GM19467 (cell line): ENCODE measurements at regions not wholly inside any gene's neighbourhood (a gene's known extent, or its start where the extent isn't known, plus 50 kb on each side); places are given as distances from the start of the nearest gene placed in this dataset.
"Not testable (repeated sequence)": the region's sequence is repeated elsewhere in the genome, so short reads cannot be mapped to it uniquely, and the experiment has no call there.

Source experiments
- ATAC-seq: cut with Tn5 transposase; IDR thresholded peaks from one replicate; pipeline ENCODE4 v1.9.1; 2021; ENCODE audit warnings: mild to moderate bottlenecking, moderate library complexity; ENCODE audit not compliant: unreplicated experiment

- ATAC-seq: no peak
Observed at GRCh38 chr2:75326645-75327044, 127.3 kb upstream of the TACR1 start.

DNA sequence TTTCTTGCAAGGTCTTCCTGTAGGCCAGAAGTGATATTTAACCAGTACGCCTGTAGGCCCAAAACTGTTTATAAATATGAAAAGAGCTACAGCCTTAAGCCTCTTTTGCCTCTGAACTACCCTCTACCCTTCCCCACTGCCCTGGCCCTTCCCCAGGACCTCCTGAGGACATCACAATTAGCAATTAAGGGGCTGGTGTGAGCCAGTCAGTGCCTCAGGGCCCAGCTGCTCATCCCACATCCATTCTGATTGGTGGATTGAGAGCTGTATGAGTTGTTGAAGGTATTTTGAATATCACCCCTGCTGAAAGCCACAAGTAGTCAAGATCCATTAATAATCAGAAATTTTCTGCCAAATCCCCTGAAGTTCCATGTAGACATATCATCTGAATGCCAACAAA is 126.3 kb upstream of the TACR1 start:
- ATAC-seq: no peak

GRCh38 chr2:75324861-75325284 is 125.6 kb upstream of the TACR1 start:
- ATAC-seq: no peak

- ATAC-seq: no peak
Observed at GRCh38 chr2:75324141-75324540, 124.8 kb upstream of the TACR1 start.

- ATAC-seq: no peak
Observed at GRCh38 chr2:75321599-75321922, 122.2 kb upstream of the TACR1 start.

- ATAC-seq: no peak
Observed at GRCh38 chr2:75320898-75321598, 121.7 kb upstream of the TACR1 start.

- no peak for ATAC-seq
Observed at GRCh38 chr2:75319951-75320350, 120.6 kb upstream of the TACR1 start.

- ATAC-seq: no peak
Observed at GRCh38 chr2:75317802-75318201, 118.5 kb upstream of the TACR1 start.

DNA sequence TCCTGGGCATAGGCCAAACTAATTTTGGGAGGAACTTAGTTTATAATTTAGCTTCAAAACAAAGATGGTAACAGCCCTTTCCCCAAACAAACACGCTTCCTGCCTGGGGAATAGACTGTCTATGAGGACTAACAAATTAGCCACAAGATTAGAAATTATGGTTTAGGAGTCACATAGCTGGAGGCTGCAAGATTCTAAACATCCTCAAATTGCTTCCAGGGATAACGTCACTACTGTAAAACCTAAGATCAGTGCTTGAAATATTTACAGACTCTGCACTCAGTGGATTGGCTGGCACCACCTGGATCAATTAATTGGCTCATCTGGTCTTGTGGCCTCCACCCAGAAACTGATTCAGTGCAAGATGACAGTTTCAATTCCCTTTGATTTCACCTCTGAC is 118.0 kb upstream of the TACR1 start:
- ATAC-seq: no peak

DNA sequence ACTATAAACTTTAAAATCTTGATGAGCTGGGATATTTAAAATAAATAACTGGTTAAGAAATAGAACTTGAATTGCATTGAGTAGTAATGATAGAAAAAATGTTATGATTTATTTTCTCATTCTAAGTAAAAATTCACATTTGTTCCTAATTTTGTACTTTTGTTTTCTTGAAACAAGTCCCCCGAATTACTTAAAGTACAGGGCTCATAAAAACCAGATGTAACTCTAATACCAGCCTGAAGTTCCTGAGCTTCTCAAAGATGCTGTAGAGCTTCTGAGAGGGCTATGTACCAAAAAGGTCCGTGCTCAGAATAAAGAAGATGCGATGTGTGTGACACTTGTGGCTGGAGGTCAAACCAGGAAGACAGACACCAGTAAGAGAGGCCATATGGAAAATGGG is 116.1 kb upstream of the TACR1 start:
- ATAC-seq: no peak

GRCh38 chr2:75311993-75312392 is 112.7 kb upstream of the TACR1 start:
- ATAC-seq: peak; percentile 100

- ATAC-seq: no peak
Observed at GRCh38 chr2:75311521-75311920, 112.2 kb upstream of the TACR1 start.

DNA sequence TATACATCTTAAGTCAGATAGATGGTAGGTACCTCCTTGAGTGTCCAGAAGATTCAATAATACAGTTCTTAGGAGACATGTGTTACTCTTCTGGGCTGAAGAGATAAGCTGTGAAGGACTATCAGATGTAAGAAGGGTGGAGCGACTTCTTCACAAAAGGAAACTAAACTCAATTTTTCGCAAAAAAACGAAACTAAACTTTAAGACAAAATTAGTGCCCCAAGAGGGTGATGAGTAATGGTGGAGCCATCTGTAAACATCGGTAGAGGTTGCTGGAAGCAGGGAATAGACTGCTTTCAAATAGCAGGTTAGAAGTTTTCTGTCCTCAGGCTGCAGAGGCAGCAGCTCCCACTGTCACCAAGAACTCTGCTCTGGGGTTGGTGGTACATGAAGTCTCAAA is 111.6 kb upstream of the TACR1 start:
- ATAC-seq: no peak

DNA sequence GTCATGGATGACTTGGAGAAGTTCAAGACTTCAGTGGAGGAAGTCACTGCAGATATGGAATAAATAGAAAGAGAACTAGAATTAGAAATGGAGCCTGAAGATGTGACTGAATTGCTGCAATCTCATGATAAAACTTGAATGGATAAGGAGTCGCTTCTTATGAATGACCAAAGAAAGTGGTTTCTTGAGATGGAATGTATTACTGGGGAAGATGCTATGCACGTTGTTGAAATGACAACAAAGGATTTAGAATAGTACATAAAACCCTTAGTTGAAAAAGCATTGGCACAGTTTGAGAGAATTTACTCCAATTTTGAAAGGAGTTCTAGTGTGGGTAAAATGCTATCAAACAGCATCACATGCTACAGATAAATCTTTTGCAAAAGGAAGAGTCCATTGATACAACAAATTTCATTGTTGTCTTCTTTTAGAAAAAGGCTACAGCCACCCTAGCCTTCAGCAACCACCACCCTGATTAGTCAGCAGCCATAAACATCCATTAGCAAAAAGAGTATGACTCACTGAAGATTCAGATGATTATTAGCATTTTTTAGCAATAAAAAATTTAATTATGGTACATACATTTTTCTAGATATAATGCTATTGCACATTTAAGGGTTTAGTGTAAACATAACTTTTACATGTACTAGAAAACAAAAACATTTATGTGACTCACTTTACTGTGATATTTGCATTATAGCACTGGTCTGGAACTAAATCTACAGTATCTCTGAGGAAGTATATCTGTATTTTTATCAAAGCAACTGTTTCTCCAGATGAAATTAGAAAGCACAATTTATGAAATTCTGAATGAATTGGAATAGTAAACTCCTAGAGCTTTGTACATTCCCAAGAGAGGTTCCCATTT is 110.5 kb upstream of the TACR1 start:
- ATAC-seq: no peak

- ATAC-seq: no peak
Observed at GRCh38 chr2:75303227-75303626, 103.9 kb upstream of the TACR1 start.

DNA sequence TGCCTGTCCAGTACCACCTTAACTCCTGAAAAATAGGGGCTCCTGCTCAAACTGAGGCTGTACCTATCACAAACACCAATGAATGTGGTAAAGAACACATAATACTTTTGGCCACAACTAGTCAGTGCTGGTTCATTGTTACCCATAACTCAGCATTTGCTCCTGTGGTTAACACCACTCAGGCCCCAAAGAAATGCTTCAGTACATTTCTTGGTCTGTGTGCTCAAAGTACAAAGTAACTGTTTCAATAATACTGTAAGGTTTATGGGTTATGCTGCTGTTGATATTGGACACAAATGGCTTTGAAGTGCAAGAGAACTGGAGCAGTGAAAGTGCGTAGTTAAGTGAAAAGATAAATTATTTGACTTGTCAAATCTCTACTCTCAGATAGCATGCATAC is 95.0 kb upstream of the TACR1 start:
- ATAC-seq: no peak

DNA sequence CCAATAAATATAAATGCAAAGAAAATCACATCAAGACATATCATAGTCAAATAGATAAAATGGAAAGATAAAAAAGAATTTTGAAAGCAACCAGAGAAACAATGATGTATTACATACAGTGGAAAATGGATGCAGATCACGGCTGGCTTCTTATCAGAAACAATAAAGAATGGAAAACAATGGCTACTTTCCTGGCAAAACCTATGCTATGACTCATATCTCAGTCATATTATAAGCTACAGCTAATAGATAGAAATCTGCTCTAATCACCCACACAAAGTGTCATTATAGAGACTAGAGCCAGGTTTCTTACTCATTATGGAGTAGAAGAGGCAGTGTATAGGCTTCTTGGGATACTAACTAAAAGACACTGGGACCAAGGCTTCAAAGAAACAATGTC is 93.5 kb upstream of the TACR1 start:
- no peak for ATAC-seq

DNA sequence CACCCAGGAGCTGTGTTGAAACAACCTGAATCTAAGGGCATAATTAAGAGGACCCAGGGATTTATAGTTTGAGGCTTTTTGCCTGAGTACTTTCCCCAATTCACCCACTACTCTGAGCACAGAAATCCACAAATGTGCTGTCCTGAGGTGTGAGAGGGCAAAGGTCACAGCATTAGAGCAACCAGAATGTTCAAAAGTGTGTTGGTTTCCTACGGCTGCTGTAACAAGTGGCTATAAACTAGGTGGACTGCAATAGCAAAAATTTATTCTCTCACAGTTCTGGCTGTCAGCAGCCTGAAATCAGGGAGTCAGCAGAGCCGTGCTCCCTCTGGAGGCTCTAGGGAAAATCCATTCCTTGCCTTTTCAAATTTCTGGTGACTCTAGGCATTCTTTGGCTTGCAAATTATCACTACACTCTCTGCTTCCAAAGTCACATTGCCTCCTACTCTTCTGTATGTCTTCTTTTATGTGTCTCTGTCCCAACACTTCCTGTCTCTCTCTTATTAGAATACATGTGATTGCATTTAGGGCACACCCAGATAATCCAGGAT is 91.4 kb upstream of the TACR1 start:
- no peak for ATAC-seq

- ATAC-seq: no peak
Observed at GRCh38 chr2:75289771-75290170, 90.5 kb upstream of the TACR1 start.

DNA sequence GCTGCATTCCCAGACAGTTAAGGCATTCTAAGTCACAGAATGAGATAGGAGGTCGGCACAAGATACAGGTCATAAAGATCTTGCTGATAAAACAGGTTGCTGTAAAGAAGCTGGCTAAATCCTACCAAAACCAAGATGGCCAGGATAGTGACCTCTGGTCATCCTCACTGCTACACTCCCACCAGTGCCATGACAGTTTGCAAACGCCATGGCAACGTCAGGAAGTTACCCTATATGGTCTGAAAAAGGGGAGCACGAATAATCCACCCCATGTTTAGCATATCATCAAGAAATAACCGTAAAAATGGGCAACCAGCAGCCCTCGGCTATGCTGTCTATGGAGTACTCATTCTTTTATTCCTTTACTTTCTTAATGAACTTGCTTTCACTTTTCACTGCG is 89.9 kb upstream of the TACR1 start:
- ATAC-seq: not testable (repeated sequence)

DNA sequence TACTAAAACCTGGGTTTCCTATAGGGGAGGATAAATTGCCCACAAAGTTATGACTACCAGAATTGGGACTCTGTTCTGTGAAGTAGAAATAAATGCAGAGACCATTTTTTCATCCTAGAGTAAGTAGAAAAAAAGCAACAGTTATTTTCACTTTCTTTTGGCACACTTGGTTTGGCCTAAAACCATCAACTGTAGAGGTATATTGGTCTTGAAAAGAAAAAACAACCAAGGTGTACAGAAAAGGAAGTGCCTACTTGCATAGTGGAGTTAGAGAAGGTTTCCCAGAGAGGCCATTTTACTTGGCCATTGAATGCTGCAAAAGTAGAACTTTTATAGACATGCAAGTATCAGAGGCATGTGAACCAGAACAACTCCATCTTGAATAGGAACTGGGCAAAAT is 89.4 kb upstream of the TACR1 start:
- ATAC-seq: no peak

GRCh38 chr2:75287624-75288316 is 88.5 kb upstream of the TACR1 start:
- peak; percentile 66 for ATAC-seq
